Panc1 (cell line): ENCODE measurements at regions not wholly inside any gene's neighbourhood (a gene's known extent, or its start where the extent isn't known, plus 50 kb on each side); places are given as distances from the start of the nearest gene placed in this dataset.

Experiments used
- ATAC-seq: fragments of 200-7000 bp; cut with Tn5 transposase; 2 replicates; pipeline ENCODE4 v1.9.1; 2020; ENCODE audit warnings: mild to moderate bottlenecking, moderate library complexity
- BruUV-seq: library from RNA; stranded (reverse); fragments of 400-500 nt; replicated peaks from 2 replicates; lab custom pipeline; 2021; lab: Mats Ljungman, UMichigan
- CTCF ChIA-PET: fragments of 300-600 bp; sonication (Branson Sonifier 250); formaldehyde crosslinking; loops from one replicate; lab custom pipeline; 2022; ENCODE audit warnings: antibody characterized with exemption; lab: Charles Lee
- POLR2A ChIA-PET: fragments of 300-600 bp; sonication (Branson Sonifier 250); formaldehyde crosslinking; loops from one replicate; lab custom pipeline; 2022; ENCODE audit warnings: antibody characterized with exemption; lab: Charles Lee
- DNase-seq: peaks from one replicate; pipeline ENCODE4 v3.0.0-alpha.2; 2010; ENCODE audit warnings: low read depth, low spot score
- H3K27ac ChIP-seq: 2 replicates; pipeline ENCODE4 v1.5.1; 2011; ENCODE audit warnings: mild to moderate bottlenecking, low read length, inconsistent platforms
- H3K27me3 ChIP-seq: fragments of 200-500 bp; sonication (Bioruptor generic); 2 replicates; pipeline ENCODE4 v1.6.0; 2014; ENCODE audit warnings: low read length, inconsistent platforms; ENCODE audit not compliant: control insufficient read depth, insufficient read depth
- H3K36me3 ChIP-seq: fragments of 200-500 bp; sonication (Bioruptor generic); 2 replicates; pipeline ENCODE4 v1.5.1; 2014; ENCODE audit warnings: inconsistent platforms, mild to moderate bottlenecking, low read length, moderate library complexity; ENCODE audit not compliant: control insufficient read depth, insufficient read depth
- H3K4me1 ChIP-seq: 2 replicates; pipeline ENCODE4 v1.5.1; 2011; ENCODE audit warnings: inconsistent platforms, mild to moderate bottlenecking, low read length, moderate library complexity; ENCODE audit not compliant: control insufficient read depth, insufficient read depth
- H3K4me3 ChIP-seq, 2 experiments: 2 replicates each; pipeline ENCODE4 v1.5.1; 2011 to 2012; ENCODE audit warnings: low read depth in 2 of 2, low read length in 2 of 2, mild to moderate bottlenecking in 2 of 2, inconsistent platforms in 1 of 2, moderate library complexity in 1 of 2
- H3K9me3 ChIP-seq: fragments of 200-500 bp; sonication (Bioruptor generic); 2 replicates; pipeline ENCODE4 v1.5.1; 2014; ENCODE audit warnings: low read depth, mild to moderate bottlenecking, inconsistent platforms, low read length, moderate library complexity; ENCODE audit not compliant: control insufficient read depth, insufficient read depth
- POLR2AphosphoS5 ChIP-seq: IDR thresholded peaks from 2 replicates; pipeline ENCODE4 v1.6.1; 2012; ENCODE audit warnings: mild to moderate bottlenecking, low read depth, low read length, moderate library complexity
- SIN3A ChIP-seq: IDR thresholded peaks from 2 replicates; pipeline ENCODE4 v1.6.1; 2012; ENCODE audit warnings: low read depth, mild to moderate bottlenecking, low read length, moderate library complexity, borderline replicate concordance; ENCODE audit not compliant: insufficient read depth
- TCF7L2 ChIP-seq: IDR thresholded peaks from 2 replicates; pipeline ENCODE4 v1.6.1; 2011; ENCODE audit warnings: mild to moderate bottlenecking, low read depth, low read length, inconsistent platforms
- in situ Hi-C: cut with HindIII; loops from 2 replicates; pipeline ENCODE4 v1.10.0; 2016; ENCODE audit warnings: low sequenced_read_pairs, low pct_unique_long_range_greater_than_20kb
- intact Hi-C: fragments of 100-400 bp; cut with micrococcal nuclease; formaldehyde crosslinking; loops from one replicate; pipeline ENCODE4 v1.10.0; 2022; ENCODE audit not compliant: unreplicated experiment
- TF ChIP-seq, protein P1 (sequence below): fragments of 450-650 bp; IDR thresholded peaks from 2 replicates; pipeline ENCODE4 v1.5.1; 2017; ENCODE audit warnings: mild to moderate bottlenecking
- TF ChIP-seq, protein P2 (sequence below), 2 experiments: IDR thresholded peaks; 2 replicates each; pipeline ENCODE4 v1.6.1; 2011 to 2012; ENCODE audit warnings: low read depth in 2 of 2, control low read depth in 1 of 2, low read length in 1 of 2, mild to moderate bottlenecking in 1 of 2, moderate library complexity in 1 of 2; ENCODE audit not compliant: insufficient read depth in 1 of 2

DNA sequence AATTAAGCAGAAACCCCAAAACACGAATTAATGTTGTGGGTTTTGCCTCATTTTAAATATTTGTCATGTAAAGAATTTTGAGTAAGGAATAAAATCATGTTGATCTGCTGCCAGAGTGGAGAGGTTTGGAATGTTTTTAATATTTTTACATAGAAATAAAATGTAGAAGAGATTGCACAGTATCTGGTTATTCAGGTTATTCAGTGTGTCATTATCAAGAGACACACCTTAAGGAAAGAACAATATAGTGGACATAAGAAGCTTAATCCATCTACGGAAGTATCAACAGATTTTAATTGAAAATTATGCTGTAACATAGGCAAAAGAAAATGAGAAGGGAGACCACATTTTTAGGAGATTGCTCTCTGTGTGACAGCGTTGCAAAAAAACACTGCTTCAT is 410.4 kb downstream of the MED10 start:
- DNase-seq (no peak), ATAC-seq (no peak)
- no peaks in the 10 kb centered on the region for H3K36me3 ChIP-seq
- H3K4me1 ChIP-seq = no peaks in the 10 kb centered on the region
- ChIA-PET CTCF (no interaction called here), POLR2A (no interaction called here)
- no peaks in the 10 kb centered on the region for H3K9me3 ChIP-seq
- H3K27me3 ChIP-seq = no peaks in the 10 kb centered on the region
- no TSS peak for BruUV-seq
- H3K27ac ChIP-seq = no peak overlapping the region
- no peak for TF ChIP-seq TCF7L2
- TF ChIP-seq, protein P1, sequence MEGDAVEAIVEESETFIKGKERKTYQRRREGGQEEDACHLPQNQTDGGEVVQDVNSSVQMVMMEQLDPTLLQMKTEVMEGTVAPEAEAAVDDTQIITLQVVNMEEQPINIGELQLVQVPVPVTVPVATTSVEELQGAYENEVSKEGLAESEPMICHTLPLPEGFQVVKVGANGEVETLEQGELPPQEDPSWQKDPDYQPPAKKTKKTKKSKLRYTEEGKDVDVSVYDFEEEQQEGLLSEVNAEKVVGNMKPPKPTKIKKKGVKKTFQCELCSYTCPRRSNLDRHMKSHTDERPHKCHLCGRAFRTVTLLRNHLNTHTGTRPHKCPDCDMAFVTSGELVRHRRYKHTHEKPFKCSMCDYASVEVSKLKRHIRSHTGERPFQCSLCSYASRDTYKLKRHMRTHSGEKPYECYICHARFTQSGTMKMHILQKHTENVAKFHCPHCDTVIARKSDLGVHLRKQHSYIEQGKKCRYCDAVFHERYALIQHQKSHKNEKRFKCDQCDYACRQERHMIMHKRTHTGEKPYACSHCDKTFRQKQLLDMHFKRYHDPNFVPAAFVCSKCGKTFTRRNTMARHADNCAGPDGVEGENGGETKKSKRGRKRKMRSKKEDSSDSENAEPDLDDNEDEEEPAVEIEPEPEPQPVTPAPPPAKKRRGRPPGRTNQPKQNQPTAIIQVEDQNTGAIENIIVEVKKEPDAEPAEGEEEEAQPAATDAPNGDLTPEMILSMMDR = no peak
- TF ChIP-seq SIN3A = no peak
- no peak for TF ChIP-seq POLR2AphosphoS5
- TF ChIP-seq, protein P2, sequence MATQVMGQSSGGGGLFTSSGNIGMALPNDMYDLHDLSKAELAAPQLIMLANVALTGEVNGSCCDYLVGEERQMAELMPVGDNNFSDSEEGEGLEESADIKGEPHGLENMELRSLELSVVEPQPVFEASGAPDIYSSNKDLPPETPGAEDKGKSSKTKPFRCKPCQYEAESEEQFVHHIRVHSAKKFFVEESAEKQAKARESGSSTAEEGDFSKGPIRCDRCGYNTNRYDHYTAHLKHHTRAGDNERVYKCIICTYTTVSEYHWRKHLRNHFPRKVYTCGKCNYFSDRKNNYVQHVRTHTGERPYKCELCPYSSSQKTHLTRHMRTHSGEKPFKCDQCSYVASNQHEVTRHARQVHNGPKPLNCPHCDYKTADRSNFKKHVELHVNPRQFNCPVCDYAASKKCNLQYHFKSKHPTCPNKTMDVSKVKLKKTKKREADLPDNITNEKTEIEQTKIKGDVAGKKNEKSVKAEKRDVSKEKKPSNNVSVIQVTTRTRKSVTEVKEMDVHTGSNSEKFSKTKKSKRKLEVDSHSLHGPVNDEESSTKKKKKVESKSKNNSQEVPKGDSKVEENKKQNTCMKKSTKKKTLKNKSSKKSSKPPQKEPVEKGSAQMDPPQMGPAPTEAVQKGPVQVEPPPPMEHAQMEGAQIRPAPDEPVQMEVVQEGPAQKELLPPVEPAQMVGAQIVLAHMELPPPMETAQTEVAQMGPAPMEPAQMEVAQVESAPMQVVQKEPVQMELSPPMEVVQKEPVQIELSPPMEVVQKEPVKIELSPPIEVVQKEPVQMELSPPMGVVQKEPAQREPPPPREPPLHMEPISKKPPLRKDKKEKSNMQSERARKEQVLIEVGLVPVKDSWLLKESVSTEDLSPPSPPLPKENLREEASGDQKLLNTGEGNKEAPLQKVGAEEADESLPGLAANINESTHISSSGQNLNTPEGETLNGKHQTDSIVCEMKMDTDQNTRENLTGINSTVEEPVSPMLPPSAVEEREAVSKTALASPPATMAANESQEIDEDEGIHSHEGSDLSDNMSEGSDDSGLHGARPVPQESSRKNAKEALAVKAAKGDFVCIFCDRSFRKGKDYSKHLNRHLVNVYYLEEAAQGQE (IDR thresholded peaks at IDR 0.05; ENCODE audit: insufficient read depth in 1 of 2, low read depth in 2 of 2, low read length in 1 of 2) = no peak
- intact Hi-C loops (no loop called here), in situ Hi-C loops (no loop called here)
- no peak overlapping the region for H3K4me3 ChIP-seq

DNA sequence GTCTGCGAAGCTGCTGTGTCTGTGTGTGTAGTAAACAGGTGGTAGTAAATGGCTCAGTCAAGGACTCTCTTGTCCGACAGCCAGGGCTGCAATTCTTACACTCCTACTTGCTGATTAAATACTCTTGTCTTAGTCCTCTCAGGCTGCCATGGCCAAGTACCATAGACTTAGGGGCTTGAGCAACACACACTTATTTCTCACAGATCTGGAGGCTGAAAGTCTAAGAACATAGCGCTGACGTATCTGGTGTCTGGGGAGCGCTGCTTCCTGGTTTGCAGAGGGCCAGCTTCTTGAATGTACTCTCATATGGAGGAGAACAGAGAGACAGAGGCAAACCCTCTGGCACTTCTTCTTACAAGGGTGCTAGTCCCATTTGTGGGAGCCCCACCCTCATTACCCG is 411.0 kb downstream of the MED10 start:
- intact Hi-C loops = no loop called here
- ChIA-PET POLR2A (no interaction called here), CTCF (no interaction called here)
- Histone ChIP-seq H3K9me3 (no peaks in the 10 kb centered on the region), H3K4me1 (no peaks in the 10 kb centered on the region), H3K36me3 (no peaks in the 10 kb centered on the region), H3K27ac (no peak overlapping the region), H3K4me3 (no peak overlapping the region), H3K27me3 (no peaks in the 10 kb centered on the region)
- TF ChIP-seq, protein P2 (IDR thresholded peaks at IDR 0.05; ENCODE audit: insufficient read depth in 1 of 2, low read depth in 2 of 2, low read length in 1 of 2) = no peak
- TF ChIP-seq POLR2AphosphoS5 (no peak), SIN3A (no peak), TCF7L2 (no peak)
- TF ChIP-seq, protein P1 = no peak
- ATAC-seq = no peak
- DNase-seq = no peak
- BruUV-seq = no TSS peak
- in situ Hi-C loops = no loop called here
